Common myeloid progenitor, CD34-positive (primary cell): ENCODE measurements at regions not wholly inside any gene's neighbourhood (a gene's known extent, or its start where the extent isn't known, plus 50 kb on each side); places are given as distances from the start of the nearest gene placed in this dataset.

Experiments used
- CTCF ChIA-PET: fragments of 350-600 bp; sonication (Branson Sonifier 250); formaldehyde crosslinking; loops from one replicate; lab custom pipeline; 2021; ENCODE audit warnings: antibody characterized with exemption; lab: Charles Lee
- POLR2A ChIA-PET: fragments of 350-600 bp; sonication (Branson Sonifier 250); formaldehyde crosslinking; loops from one replicate; lab custom pipeline; 2021; ENCODE audit warnings: antibody characterized with exemption; lab: Charles Lee
- DNase-seq, 3 donors: peaks; one replicate each; pipeline versions ENCODE4 v3.0.0 to v3.0.0-alpha.2; 2013
- H3K27ac ChIP-seq, 2 experiments: 1 replicate in 1 of 2; 2 replicates in 1 of 2; pipeline ENCODE4 v1.7.0; 2013; ENCODE audit warnings: inconsistent platforms in 2 of 2, low read length in 2 of 2, mild to moderate bottlenecking in 2 of 2, low read depth in 1 of 2, moderate library complexity in 1 of 2; ENCODE audit not compliant: severe bottlenecking in 2 of 2, insufficient read depth in 1 of 2, poor library complexity in 1 of 2
- H3K27me3 ChIP-seq, 5 experiments: replicated peaks in 2 of 5; 1 replicate in 3 of 5; 2 replicates in 2 of 5; pipeline versions ENCODE4 v1.6.1 to v1.7.0; 2013; ENCODE audit warnings: low read length in 4 of 5, mild to moderate bottlenecking in 2 of 5, moderate library complexity in 2 of 5, inconsistent platforms in 1 of 5; ENCODE audit not compliant: insufficient read depth in 5 of 5, control insufficient read depth in 4 of 5
- H3K36me3 ChIP-seq, 4 experiments: 1 replicate in 2 of 4; 2 replicates in 2 of 4; pipeline versions ENCODE4 v1.6.1 to v1.7.0; 2013; ENCODE audit warnings: low read length in 3 of 4, control low read depth in 1 of 4, mild to moderate bottlenecking in 1 of 4; ENCODE audit not compliant: control insufficient read depth in 4 of 4, insufficient read depth in 4 of 4
- H3K4me1 ChIP-seq, 4 experiments: 1 replicate in 3 of 4; 2 replicates in 1 of 4; pipeline versions ENCODE4 v1.6.1 to v1.7.1; 2013; ENCODE audit warnings: low read length in 3 of 4, mild to moderate bottlenecking in 3 of 4, control low read depth in 1 of 4, inconsistent platforms in 1 of 4, moderate library complexity in 1 of 4; ENCODE audit not compliant: control insufficient read depth in 4 of 4, insufficient read depth in 4 of 4; ENCODE audit errors: control extremely low read depth in 1 of 4
- H3K4me3 ChIP-seq, 7 experiments: 1 replicate in 4 of 7; 2 replicates in 3 of 7; pipeline versions ENCODE4 v1.5.1 to v1.7.0; 2013; ENCODE audit warnings: mild to moderate bottlenecking in 7 of 7, low read length in 6 of 7, moderate library complexity in 6 of 7, inconsistent platforms in 2 of 7, low read depth in 2 of 7, control low read depth in 1 of 7; ENCODE audit not compliant: insufficient read depth in 4 of 7, control insufficient read depth in 1 of 7; ENCODE audit errors: extremely low read depth in 1 of 7
- H3K9me3 ChIP-seq, 5 experiments: 1 replicate in 4 of 5; 2 replicates in 1 of 5; pipeline versions ENCODE4 v1.6.1 to v1.7.1; 2013; ENCODE audit warnings: low read length in 4 of 5, mild to moderate bottlenecking in 2 of 5, inconsistent platforms in 1 of 5, low read depth in 1 of 5, moderate library complexity in 1 of 5; ENCODE audit not compliant: control insufficient read depth in 4 of 5, insufficient read depth in 2 of 5; ENCODE audit errors: control extremely low read depth in 1 of 5
- WGBS: methylation state at CpG from one replicate; pipeline ENCODE4 v1.1.5; 2013; ENCODE audit not compliant: insufficient coverage; 5-methylcytosine and 5-hydroxymethylcytosine counted together

DNA sequence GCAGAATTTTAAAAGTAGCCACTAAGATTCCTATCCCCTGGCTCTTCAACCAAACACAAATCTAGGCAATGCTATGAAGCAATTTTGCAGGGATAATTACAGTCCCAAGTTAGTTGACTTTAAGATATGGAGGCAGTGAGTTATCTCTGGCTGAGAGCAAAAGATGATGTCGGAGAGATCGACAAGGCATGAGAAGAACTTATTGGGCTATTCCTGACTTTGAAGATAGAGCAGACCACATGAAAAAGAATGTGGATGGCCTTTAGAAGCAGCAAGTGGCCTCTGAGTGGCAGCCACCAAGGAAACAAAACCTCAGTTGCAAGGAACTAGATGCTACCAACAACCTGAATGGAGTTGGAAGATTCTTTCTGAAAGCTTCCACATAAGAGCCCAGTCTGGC lies 58.2 kb upstream of the PPM1B start:
- H3K36me3 ChIP-seq, result no peaks in the 10 kb centered on the region
- H3K27ac ChIP-seq, result no peak overlapping the region
- DNase-seq, result no peak
- no peak overlapping the region for H3K4me3 ChIP-seq
- H3K27me3 ChIP-seq, result no peaks in the 10 kb centered on the region
- POLR2A ChIA-PET, result no interaction called here
- WGBS, result 71% methylated on average over 2 of the region's 2 CpGs
- no peaks in the 10 kb centered on the region for H3K9me3 ChIP-seq
- peaks cover 0 to 9% (median 6%) of the 10 kb centered on the region in 4 experiments for H3K4me1 ChIP-seq
- CTCF ChIA-PET, result interaction anchor here (1.1 kb wide), 1 partner anchor 27 kb away, joined by 3 read pairs; no protein-coding TSS in a partner anchor

DNA sequence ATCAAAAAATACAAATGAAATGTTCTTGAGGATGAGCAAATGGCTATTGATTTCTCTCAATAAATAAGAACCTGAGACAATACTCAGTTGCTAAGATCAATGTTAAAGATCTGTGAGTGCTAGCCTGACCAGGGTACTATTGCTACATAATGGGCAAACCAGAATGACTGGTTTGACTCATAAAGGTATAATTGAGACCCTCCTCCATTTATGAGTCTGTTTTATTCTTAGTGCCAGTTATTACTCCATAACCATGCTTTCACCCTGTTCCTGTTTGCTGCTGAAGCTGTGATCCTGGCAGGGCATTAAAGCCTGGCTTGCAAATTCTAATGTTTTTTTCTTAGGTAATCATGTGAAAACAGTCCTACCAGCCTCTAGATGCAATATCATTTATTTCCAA lies 56.6 kb upstream of the PPM1B start:
- Histone ChIP-seq H3K4me3 (no peak overlapping the region), H3K9me3 (no peaks in the 10 kb centered on the region), H3K27me3 (no peaks in the 10 kb centered on the region), H3K36me3 (no peaks in the 10 kb centered on the region), H3K4me1 (peaks cover 0 to 8% (median 6%) of the 10 kb centered on the region in 4 experiments), H3K27ac (no peak overlapping the region)
- POLR2A ChIA-PET, result interaction anchor here (0.6 kb wide), 1 partner anchor 21 kb away, joined by 3 read pairs; no protein-coding TSS in a partner anchor
- CTCF ChIA-PET, result interaction anchor here (0.8 kb wide), 1 partner anchor 25 kb away, joined by 3 read pairs; no protein-coding TSS in a partner anchor
- no peak for DNase-seq

DNA sequence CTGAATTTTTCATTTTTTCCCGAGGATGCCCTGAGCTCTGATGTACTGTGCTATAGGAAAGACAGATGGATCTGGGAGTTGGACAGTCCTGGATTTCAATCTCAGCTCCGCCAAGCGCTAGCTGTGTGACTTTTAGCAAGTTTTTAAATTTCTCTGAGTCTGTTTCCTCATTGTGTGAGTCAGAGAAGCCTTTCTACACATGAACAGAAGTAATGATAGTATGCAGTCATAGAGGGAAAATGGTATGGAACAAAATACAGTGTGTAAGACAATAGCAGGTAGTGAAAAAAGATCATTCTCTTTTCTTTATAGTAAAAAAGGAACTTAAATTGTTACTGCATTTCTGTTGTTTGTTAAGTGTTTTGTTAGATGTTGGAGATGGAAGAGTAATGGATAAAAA lies 52.4 kb upstream of the PPM1B start:
- H3K27ac ChIP-seq, result no peak overlapping the region
- no peak for DNase-seq
- no peaks in the 10 kb centered on the region for H3K36me3 ChIP-seq
- H3K4me1 ChIP-seq, result peaks cover 7 to 23% (median 16%) of the 10 kb centered on the region in 4 experiments
- no peaks in the 10 kb centered on the region for H3K27me3 ChIP-seq
- WGBS, result no CpG with 5 or more reads among the region's 3 CpGs
- H3K4me3 ChIP-seq, result no peak overlapping the region
- no peaks in the 10 kb centered on the region for H3K9me3 ChIP-seq
- ChIA-PET CTCF (interaction anchor here (1.2 to 1.9 kb wide), 2 partner anchors 18 to 48 kb away, joined by 3 to 6 read pairs; no protein-coding TSS in a partner anchor), POLR2A (no interaction called here)

DNA sequence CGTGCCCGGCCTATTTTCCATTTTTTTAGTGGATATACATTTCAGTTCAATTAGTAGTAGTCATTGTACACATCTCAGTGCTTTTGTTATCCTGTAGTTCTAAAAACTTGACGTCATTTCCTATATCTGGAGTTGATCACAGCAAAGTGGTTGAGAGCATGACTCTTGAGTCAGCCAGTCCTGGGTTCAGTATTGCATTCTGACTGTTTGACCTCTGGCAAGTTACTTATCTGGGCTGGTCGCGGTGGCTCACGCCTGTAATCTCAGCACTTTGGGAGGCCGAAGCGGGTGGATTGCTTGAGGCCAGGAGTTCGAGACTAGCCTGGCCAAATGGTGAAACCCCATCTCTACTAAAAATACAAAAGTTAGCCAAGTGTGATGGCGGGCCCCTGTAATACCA lies 50.4 kb upstream of the PPM1B start:
- ChIA-PET CTCF (no interaction called here), POLR2A (no interaction called here)
- Histone ChIP-seq H3K4me3 (no peak overlapping the region), H3K4me1 (peaks cover 10 to 42% (median 23%) of the 10 kb centered on the region in 4 experiments), H3K27ac (no peak overlapping the region), H3K9me3 (no peaks in the 10 kb centered on the region), H3K27me3 (no peaks in the 10 kb centered on the region), H3K36me3 (no peaks in the 10 kb centered on the region)
- 97% methylated on average over 8 of the region's 10 CpGs for WGBS
- DNase-seq, result no peak
